Cardiac muscle cell (in vitro differentiated cells and primary cell): ENCODE measurements at regions not wholly inside any gene's neighbourhood (a gene's known extent, or its start where the extent isn't known, plus 50 kb on each side); places are given as distances from the start of the nearest gene placed in this dataset.
A peak's percentile ranks its signal among the peaks of the same experiment; 100 is the strongest.
"Not testable (repeated sequence)": the region's sequence is repeated elsewhere in the genome, so short reads cannot be mapped to it uniquely, and the experiment has no call there.

ENCODE experiments used
- DNase-seq, 2 donors: peaks; one replicate each; pipeline versions ENCODE4 v3.0.0 to v3.0.0-alpha.2; 2010 to 2017; ENCODE audit warnings: low read depth in 1 of 2, low spot score in 1 of 2
- H3K27ac ChIP-seq: fragments of 200-600 bp; sonication (generic); 2 replicates; pipeline ENCODE4 v1.5.1; 2016
- H3K27me3 ChIP-seq: fragments of 200-600 bp; sonication (generic); 2 replicates; pipeline ENCODE4 v1.6.0; 2016; ENCODE audit warnings: control low read depth
- H3K36me3 ChIP-seq: fragments of 200-600 bp; sonication (generic); 2 replicates; pipeline ENCODE4 v1.5.1; 2016; ENCODE audit warnings: control low read depth
- H3K4me1 ChIP-seq: fragments of 200-600 bp; sonication (generic); 2 replicates; pipeline ENCODE4 v1.8.1; 2017; ENCODE audit warnings: low read depth, mild to moderate bottlenecking, mixed run types
- H3K4me3 ChIP-seq: fragments of 200-600 bp; sonication (generic); 2 replicates; pipeline ENCODE4 v1.5.1; 2016; ENCODE audit warnings: mild to moderate bottlenecking
- H3K9me3 ChIP-seq: fragments of 200-600 bp; sonication (generic); 2 replicates; pipeline ENCODE4 v1.5.1; 2017; ENCODE audit warnings: low read depth, mild to moderate bottlenecking, control low read depth
- CTCF ChIP-seq: IDR thresholded peaks from 2 replicates; pipeline ENCODE4 v1.5.1; 2012; ENCODE audit warnings: low read depth, mild to moderate bottlenecking, low read length

DNA sequence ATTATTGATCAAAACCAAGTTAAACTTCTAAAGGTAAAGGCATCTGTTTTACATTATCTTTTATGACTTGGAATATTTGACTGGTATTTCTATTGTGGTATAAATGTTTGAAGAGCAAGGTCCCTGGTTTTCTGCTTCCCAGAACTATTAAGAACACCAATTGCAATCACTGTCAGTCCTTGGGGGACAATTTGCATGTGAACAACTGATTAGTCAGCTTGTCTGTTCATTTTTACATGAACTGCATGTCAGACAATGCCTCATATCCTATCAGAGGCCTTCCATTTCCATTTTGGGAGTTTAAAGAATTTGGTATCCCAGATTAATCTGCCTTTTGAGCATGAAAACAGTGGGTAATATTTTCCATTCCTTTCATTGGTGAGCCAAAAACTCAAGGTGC, 654.9 kb upstream of the USP24 start:
- TF ChIP-seq CTCF = no peak
- no peaks in the 10 kb centered on the region for H3K36me3 ChIP-seq

DNA sequence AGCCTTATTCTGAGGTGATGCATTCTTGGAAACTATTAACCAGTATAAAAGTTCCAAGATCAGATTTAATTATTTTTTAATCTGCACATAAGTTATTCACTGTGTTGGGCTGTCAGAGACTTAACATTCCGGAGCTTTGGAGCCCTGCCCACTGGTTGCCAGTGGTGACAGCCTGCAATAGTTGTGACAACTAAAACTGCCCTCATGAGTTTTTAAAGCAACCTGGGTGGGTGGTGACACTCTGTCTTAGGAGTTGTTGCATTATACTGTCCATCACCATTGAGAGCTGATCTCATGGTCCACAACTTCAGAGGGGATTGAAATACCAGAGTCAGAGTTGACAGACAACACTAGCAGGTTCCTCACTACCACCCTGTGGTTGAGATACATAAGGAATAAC, 653.9 kb upstream of the USP24 start:
- Histone ChIP-seq H3K4me1 (peaks cover 19% of the 10 kb centered on the region), H3K9me3 (no peaks in the 10 kb centered on the region), H3K27me3 (no peaks in the 10 kb centered on the region), H3K27ac (no peak overlapping the region), H3K4me3 (no peak overlapping the region), H3K36me3 (no peaks in the 10 kb centered on the region)
- no peak for TF ChIP-seq CTCF
- DNase-seq = peak; percentile 19 to 62

More for the DNA sequence above, 654.9 kb upstream of the USP24 start:
- H3K9me3 ChIP-seq = no peaks in the 10 kb centered on the region
- DNase-seq = no peak
- H3K27ac ChIP-seq = no peak overlapping the region
- H3K4me3 ChIP-seq = no peak overlapping the region
- peaks cover 19% of the 10 kb centered on the region for H3K4me1 ChIP-seq
- no peaks in the 10 kb centered on the region for H3K27me3 ChIP-seq

GRCh38 chr1:55868026-55868425, 652.9 kb upstream of the USP24 start:
- no peak for TF ChIP-seq CTCF
- Histone ChIP-seq H3K9me3 (no peaks in the 10 kb centered on the region), H3K4me3 (no peak overlapping the region), H3K27me3 (no peaks in the 10 kb centered on the region), H3K36me3 (no peaks in the 10 kb centered on the region), H3K4me1 (peaks cover 19% of the 10 kb centered on the region), H3K27ac (no peak overlapping the region)
- peak in 1 of 2 donors; percentile 11 for DNase-seq

DNA sequence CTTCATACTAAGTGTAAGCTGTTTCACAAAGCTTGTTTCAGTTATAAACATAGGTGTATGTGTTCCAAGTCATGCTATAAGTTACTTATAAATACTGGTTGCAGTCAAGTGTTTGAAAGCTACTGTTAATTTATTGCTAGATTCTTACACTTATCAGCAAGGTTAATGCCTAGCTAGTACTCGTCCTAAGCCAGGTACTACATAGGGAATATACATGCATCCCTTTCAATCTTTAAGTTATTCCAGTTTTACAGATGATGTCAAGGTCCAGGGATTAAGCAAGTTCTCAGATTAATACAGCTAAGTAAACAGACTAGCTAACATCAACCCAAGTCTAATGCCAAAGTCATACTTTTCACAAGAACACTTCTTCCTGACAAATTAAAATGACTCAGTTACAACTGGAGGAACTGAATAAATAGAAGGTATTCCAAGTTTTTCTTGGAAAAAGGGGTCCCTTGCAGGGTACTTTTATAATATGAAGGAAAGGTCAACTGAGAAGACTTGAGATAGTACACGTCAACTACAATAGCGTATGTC, 652.2 kb upstream of the USP24 start:
- no peak for TF ChIP-seq CTCF
- H3K27me3 ChIP-seq = no peaks in the 10 kb centered on the region
- H3K27ac ChIP-seq = no peak overlapping the region
- no peak overlapping the region for H3K4me3 ChIP-seq
- H3K9me3 ChIP-seq = no peaks in the 10 kb centered on the region
- peaks cover 19% of the 10 kb centered on the region for H3K4me1 ChIP-seq
- no peaks in the 10 kb centered on the region for H3K36me3 ChIP-seq
- DNase-seq = no peak

DNA sequence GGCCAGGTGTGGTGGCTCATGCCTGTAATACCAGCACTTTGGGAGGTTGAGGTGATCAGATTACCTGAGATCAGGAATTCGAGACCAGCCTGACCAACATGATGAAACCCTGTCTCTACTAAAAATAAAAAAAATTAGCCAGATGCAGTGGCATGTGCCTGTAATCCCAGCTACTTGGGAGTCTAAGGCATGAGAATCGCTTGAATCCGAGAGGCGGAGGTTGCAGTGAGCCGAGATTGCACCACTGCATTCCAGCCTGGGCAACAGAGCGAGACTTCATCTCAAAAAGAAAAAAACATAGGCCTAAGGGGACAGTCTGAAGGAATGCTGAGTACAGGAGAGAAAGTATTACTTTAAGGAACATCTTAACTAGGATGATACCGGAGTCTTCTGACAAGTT, 650.6 kb upstream of the USP24 start:
- H3K4me1 ChIP-seq = peaks cover 21% of the 10 kb centered on the region
- not testable (repeated sequence) for DNase-seq, H3K9me3 ChIP-seq, H3K27ac ChIP-seq, H3K4me3 ChIP-seq, H3K27me3 ChIP-seq, H3K36me3 ChIP-seq

DNA sequence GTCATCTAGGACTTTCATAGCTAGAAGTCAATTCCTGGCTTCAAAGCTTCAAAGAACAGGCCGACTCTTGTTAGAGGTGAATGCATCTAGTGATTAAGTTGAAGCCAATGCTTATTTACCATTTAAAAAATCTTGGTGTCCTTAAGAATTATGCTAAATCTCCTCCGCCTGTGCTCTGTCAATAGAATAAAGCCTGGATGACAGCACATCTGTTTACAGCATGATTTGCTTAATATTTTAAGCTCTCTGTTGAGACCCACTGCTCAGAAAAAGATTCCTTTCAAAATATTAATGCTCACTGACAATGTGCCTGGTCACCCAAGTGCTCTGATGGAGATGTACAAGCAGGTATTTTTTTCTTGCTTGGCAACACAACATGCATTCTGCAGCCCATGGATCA, 649.1 kb upstream of the USP24 start:
- H3K9me3 ChIP-seq = no peaks in the 10 kb centered on the region
- H3K4me3 ChIP-seq = no peak overlapping the region
- H3K27ac ChIP-seq = no peak overlapping the region
- DNase-seq = no peak
- H3K27me3 ChIP-seq = no peaks in the 10 kb centered on the region
- H3K36me3 ChIP-seq = no peaks in the 10 kb centered on the region
- H3K4me1 ChIP-seq = peaks cover 23% of the 10 kb centered on the region
- no peak for TF ChIP-seq CTCF
